NCI-H146 treated with DMSO at 0.1 percent for 48 hours (cell line): ENCODE measurements at regions not wholly inside any gene's neighbourhood (a gene's known extent, or its start where the extent isn't known, plus 50 kb on each side); places are given as distances from the start of the nearest gene placed in this dataset.
A peak's percentile ranks its signal among the peaks of the same experiment; 100 is the strongest.
"Not testable (repeated sequence)": the region's sequence is repeated elsewhere in the genome, so short reads cannot be mapped to it uniquely, and the experiment has no call there.

Source experiments
- DNase-seq: peaks from one replicate; lab custom pipeline; 2025; ENCODE audit not compliant: unreplicated experiment; lab: John Stamatoyannopoulos, UW

DNA sequence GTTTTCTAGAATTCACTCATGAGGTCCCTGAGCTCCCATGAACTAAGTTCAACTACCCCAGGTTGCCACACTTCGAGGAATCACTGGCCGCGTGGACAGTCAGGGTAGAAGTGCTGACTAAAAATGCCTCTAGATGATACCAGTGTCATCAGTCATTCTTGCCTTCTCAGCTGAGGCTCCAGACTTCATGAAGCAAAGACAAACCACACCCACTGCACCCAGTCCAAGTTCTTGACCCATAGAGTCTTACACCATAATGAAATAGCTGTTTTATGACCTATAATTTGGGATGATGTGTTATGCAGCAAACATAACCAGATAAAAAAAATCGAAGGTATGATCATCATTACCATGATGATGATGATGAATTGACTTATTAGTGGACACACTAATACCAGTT lies 632.9 kb upstream of the TLE4 start:
- DNase-seq: no peak

DNA sequence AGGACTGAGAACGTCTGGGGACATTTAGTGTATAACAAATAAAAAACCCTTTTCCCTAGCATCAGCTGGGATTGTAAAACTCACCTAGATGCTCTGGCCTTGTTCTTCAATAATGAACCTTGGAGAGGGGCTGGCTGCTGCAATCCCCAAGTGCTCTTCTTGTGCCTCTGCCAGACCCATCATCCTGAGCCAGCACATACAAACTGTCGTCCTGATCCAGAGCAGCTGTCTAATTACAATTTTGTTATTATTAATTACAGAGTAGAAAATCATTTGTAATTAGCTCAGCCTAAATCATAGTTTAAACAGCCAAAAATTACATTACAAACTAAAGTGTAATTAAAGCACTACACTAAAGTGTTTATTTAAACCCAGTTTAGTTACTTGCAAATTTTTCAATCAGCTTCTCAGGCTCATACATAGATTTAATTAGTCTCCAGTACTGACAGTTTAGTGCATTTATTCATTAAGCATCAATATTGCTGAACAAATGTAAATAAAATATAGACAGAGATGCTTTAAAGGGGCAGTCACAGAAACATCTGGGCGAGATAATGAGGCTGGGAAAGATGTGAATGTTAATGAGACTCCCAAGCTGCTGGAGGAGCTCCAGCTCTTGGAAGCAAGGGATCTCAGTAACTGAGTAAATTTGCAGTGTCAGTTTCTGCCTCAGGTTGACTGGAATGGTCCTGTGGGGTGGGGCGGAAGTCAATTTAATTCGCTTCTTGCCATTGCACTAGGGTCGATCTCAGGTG lies 632.3 kb upstream of the TLE4 start:
- no peak for DNase-seq

DNA sequence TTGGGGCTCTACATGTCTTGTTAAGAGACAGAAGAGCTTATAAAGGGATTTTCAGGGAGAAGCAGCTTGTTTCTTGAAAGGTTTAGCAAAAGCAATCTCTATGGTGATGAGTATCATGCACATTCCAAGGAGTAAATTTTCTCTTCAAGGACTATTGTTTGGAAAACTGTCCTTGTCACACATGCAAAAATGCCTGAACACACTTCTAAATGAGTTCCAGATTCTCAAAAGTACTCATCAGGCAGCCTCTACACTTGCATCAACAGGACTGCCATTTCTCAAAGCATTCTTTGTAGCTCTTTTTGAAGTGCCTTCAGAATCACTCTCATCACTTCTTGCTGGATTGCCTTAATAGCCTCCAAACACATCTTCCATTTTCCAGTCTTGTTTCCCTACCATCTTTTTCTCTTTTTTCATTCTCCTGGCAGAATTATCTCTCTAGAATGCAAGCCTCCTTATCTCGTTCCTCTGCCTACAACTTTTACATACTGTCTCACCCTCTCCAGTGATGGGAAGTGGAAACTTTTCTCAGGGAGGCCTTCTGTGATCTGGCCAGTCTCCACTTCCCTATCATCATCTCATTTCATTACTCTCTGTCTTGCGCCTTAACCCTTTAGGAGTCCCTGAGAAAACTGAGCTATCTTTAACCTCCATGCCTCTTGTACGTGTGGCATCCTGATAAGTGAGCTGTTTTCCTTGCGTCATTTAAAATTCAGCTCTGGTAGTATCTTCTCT lies 631.5 kb upstream of the TLE4 start:
- no peak for DNase-seq

DNA sequence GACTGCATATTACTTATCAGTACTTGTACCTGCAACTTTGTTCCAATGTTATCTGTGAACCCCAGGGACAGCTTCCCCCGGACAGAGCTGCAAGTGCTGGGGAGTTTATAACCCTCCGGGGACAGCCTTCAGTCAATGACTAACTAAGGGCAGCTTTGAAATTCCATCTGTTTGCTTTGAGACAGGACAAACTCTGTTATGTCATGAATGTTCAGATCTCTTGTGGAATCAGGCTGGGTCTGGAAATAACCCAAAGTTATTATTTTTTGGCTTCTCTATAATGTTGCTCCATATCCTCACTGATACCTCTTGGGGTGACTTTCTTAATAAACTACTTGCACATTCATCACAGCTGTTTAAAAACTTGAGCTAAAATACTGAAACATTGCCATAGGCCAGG lies 617.5 kb upstream of the TLE4 start:
- DNase-seq: no peak

DNA sequence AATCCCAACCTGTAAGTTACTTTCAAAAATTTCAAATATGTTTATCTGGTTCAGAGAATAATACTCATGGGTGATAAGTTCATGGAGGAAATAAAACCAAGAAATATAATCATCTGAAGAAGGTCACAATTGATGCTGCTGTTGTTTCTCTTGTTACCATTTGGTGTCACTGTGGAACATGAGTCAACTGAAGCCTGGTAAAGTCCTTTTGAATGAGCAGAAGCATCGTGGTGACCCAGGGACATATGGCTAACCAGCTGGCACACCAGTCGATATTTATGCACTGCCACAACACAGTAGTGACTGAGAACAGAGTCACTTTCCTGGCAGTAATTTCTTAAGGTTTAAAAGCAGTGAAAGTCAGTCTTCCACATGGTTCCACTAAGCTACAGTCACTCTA lies 612.9 kb upstream of the TLE4 start:
- DNase-seq: no peak

DNA sequence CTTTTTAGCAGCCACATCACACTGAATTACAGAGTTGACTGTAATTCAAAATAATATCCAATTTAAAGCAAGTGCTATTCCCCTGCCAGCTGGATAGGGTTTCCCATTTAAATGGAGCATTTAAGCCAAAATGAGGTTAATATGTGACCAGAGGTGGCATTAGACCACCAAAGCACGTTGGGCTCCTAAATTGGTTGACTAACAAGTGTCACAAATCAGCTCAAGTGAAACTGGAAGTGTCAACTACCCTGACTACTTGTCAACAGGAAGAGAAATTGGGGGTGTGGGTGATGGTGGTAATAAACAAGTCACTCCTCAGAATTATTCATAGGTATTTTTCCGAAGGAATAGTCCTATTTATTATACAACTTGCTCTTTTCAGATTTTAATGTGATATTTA lies 609.6 kb upstream of the TLE4 start:
- no peak for DNase-seq

DNA sequence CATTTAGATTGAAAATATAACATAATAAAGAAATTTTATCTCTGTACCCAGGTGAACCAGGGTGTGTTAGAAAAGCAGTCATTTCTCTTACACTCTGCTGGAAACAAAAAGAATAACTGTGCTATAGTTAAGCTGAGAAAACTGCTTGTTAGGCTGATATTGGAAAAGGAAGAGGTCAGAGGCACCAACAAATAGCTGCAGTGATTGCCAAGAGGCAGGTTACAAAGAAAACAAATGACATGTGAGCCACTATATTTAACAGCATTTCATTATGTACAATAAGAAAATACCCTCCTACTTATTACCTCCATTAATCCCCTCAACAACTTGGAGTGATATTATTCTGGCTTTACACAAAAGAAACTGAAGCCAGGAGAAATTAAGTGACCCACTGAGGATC lies 607.9 kb upstream of the TLE4 start:
- no peak for DNase-seq

DNA sequence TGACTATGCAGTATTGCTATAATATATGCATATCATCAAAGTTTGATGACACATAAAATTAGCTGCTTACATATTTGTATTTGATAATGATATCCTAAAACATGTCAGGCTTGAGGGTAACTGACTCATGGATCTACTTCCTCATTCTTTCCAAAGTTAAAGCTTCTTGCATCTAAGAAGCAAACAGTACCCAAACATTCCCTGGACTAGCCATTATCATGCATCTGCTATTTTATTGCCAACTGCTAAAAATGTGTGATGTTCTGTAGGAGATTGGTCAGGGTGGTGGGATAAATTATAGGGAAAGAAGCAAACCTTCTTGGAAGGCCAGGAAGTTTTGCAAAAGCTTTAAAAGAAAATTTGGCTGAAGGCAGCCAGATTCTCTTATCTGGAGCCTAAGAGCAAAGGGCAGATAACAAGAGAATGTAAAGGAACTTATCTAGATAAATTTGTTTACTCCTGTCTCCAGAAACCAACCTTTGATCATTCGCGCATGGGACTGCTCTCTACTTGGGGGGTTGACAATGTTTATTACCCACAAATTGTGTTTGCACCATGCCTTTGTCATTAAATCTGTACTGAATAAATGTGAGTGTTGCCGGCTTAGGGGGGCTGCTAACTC lies 604.1 kb upstream of the TLE4 start:
- DNase-seq: no peak

DNA sequence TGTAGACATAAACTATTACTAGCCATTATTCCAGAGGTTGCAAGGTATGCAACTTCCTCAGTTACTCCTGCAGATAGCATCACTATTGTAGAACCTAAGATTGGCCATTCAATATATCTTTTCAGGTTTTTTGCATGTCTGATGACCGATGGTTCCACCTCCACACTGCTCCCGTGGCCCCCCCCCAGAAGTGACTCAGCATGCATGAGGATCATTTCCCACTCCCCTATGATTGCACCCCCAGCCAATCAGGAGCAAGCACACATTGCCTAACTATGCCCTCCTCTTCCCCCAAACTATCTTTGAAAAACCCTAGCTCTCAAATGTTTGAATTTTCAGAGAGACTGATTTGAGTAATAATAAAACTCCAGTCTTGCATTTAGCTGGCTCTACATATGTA lies 601.4 kb upstream of the TLE4 start:
- no peak for DNase-seq

DNA sequence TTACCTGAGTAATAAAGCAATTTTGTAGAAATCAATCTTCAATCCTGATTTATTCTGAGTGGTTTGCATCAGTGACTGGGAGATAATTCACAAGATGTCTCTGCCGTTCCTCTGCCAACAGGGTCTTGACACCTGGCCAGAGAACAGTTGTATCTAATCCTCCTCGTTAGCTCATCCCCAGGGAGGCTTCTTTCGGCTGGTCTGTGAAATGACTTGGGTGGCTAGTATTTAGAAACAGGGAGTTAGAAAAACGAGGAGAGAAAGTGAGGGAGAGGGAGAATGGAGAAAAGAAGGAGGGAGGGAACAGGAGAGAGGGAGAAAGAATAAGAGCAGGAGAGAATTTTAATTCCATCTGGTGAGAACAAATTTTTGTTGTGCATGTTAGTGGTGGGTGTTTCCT lies 600.2 kb upstream of the TLE4 start:
- peak; percentile 73 for DNase-seq

DNA sequence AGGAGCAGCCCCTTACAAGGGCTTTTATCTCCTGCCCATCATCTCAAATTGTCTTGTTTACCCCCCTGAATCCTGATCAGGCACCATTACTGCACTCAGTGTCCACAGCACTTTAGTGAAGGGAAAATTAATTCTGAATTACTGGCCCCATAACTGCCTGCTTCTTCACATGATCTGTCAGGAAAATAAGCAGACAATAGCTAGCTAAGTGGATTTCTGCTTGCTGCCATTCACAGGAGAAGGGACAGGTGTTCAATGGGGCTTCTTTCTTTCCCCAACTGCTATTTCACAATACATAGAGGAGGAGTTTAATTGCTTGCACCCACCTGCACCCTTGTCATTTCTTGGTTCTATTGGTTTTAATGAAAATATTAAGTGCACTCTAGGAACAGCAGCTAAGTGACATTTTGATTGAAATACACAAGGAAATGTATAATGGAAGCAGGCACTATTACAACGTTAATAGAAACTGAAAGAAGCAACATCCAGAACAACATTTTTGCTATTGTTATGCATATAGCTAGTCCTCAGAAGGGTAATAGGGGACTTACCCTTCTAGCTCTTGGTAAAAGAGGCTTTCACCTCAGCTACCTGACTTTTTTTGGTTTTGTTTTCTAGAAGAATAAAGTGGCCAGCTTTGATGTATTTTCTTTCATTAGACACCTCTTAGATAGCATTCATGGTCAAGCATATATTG lies 599.3 kb upstream of the TLE4 start:
- peak; percentile 95 for DNase-seq

DNA sequence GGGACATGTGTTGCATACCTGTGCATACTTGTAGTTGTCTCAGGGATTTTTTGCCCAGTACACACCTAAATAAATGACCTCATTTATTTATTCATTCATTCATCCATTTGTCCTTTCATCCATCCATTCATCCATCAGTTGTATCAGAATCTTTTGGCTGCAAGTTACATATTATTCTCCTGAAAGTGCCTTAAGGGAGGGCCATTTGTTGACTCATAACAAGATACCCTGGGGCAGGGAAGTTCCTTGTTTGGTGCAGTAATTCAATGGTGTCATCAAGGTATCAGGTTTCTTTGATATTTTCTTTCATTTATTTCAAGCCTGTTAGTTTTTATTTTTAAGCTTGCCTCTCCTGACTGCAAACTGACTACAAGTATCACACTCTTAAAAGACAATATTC lies 597.9 kb upstream of the TLE4 start:
- DNase-seq: peak; percentile 70

DNA sequence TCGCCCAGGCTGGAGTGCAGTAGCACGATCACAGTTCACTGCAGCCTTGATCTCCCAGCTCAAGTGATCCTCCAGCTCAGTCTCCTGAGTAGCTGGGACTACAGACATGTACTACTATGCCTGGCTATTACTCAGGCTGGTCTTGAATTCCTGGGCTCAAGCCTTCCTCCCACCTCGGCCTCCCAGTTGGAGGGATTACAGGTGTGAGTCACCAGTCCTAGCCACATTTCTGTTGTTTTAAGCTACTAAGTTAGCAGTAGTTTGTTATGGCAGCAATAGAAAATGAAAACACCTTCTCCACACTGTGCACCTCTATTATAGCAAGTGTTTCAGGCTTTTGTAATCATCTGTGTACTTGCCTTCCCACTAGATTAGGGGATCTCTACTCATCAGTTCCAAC lies 588.9 kb upstream of the TLE4 start:
- DNase-seq: no peak

DNA sequence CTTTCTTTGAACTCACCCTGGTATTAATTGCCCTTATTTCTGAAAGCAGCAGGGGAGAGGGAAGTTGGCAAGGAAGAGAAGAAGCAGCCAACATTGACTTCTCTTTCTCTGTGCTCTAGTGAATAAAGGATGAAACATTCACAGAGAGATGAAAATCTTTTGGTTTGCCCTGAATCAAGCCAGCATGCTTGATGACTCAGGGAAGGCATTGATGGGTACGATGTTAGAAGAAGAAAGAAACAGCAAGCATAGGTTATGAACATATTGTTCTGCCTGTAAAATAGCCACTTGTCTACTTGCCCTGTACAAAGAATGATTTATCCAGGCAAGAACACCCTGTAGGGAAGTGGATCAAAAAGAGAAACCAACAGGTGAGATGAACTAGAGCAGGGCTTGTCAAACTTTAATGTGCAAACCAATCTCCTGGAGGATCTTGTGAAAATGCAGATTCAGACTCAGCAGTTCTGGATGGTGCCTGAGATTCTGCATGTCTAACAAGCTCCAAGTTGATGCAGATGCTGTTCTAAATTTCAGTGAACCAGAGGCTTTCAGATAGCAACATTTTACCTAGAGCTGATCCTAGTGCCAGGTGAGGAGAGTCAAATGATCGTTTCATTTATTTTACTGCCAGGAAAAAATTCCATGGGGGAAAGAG lies 586.6 kb upstream of the TLE4 start:
- peak; percentile 38 for DNase-seq

DNA sequence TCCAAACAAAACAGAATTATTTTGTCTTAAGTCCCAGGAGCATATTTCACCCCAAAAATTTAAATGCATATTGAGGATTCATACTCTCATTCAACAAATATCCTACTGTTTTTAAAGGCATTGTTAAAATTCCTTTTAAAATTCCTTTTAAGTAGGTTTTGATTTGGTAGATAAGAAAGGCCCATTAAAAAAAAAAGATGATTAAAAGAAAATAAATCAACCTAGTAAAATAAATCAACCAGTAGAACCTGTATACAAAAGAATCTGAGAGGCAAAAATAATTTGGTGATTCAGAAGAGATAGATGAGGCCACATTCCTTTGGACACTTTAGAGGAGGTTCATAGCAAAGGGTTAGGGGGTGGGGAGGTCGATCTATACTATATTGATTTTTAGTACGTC lies 585.3 kb upstream of the TLE4 start:
- no peak for DNase-seq

DNA sequence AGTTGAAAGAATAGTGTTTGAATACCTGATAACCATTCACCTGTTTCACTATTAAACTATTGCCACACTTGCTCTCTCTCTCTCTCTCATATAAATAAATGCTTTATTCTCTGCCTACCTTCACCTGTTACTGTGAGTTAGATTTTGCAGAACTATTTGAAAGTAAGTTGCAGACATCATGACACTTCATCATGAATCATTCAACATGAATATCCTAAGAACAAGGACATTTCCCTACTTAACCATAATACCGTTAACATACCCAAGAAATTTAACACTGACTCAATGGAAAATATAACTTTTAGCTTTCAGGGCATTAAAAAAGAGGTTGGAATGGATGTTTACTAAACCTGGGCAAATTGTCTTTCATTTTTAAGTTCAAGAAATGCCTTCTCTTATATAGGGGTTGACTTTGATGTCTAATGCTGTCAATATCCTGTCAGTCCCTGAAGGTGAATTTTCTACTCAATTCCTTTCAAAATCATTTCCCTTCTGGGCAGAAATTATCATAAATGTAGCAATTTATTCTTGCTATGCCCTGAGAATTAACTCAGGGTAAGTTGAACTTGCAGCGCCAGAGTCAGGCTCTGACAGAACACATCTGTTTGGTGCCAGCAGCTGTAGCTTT lies 582.6 kb upstream of the TLE4 start:
- DNase-seq: no peak

DNA sequence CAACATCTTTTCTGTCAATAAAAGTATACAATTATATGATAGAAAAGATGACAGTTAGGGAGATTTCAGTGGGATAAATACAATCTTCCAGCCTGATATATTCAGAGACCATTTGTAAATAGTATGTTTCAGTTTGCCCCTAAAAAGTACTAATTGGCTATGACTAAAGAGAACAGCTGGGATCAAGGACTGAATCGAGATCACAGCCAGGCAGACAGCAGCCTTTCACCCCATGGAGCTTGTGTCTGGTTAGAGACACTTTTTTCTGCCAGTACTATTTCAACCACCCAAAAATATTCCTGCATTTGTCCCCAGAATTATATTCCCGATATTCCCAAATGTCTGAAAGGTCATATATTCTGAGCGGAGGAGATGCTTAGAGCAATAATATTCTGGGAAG lies 577.3 kb upstream of the TLE4 start:
- DNase-seq: peak; percentile 8

DNA sequence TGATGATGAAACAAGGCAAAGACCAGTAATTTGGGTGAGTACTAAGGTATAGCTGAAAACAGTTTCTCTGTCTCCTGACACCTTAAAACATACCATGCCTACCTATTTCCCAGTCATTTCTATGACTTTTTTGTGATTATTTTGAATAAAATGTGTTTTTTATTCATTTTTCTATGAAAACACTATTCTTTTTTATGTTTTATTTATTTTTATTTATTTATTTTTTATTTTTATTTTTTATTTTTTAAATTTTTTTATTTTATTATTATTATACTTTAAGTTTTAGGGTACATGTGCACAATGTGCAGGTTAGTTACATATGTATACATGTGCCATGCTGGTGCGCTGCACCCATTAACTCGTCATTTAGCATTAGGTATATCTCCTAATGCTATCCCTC lies 576.8 kb upstream of the TLE4 start:
- DNase-seq: not testable (repeated sequence)

DNA sequence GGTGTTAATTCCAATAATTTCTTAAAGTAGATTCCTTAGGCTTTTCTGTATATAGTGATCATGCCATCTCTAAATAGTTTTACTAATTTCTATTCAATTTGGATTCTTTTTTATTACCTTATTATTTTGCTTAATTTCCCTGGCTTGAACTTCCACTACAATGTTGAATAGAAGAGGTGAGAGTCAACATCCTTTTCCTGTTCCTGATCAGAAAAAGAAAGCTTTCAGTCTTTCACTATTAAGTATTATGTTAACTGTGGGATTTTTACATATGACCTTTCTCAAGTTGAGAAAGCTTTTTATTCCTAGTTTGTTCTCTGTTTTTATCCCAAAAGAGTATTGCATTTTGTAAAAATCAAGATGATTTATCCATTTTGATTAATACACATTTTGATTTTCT lies 574.5 kb upstream of the TLE4 start:
- DNase-seq: no peak

DNA sequence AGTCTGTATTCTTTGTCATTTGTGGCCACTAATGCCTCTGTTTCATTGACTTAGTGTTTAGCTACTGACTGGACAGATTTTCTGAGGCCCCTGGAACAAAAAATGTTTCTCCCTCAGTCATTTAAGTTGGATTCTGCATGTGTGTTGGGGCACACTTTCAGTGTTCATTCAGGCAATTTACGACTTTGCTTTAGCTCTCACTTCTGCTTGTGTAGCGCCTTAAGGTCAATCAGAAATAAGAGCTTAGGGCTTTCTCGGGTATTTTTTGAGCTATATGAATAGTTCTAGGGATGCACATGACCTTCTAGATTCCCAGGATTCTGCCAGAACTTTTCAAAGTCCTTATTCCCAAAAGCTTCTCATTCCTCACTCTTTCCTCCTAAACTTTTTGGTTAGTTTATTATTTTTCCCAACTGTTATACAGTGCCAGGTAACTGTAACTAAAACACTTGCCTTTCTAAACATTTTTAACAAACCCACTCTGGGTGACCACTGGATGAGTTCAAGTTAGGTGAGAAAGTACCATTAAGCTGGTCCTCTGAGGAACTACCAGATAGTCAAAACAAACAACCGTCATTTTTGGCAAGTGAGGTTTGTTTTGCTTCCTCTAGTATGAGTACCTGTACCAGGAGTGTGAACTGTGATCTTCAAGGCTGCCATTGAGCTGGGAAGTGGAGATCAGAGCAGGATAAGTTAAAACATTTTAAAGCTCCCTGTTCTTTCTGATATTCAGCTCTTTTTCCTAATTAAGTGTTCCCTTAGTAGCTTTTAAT lies 571.3 kb upstream of the TLE4 start:
- no peak for DNase-seq
